ENCODE measurements at regions not wholly inside any gene's neighbourhood (a gene's known extent, or its start where the extent isn't known, plus 50 kb on each side); places are given as distances from the start of the nearest gene placed in this dataset.

- no peak for DNase-seq
- Histone ChIP-seq H3K36me3 (ENCODE audit: control insufficient read depth in 1 of 2, insufficient read depth in 2 of 2, low read length in 2 of 2) (no peaks in the 10 kb centered on the region), H3K4ac (ENCODE audit: low read depth, low read length) (no peak overlapping the region), H3K79me1 (ENCODE audit: low read length) (no peaks in the 10 kb centered on the region), H2BK120ac (ENCODE audit: insufficient read depth, low read length, poor library complexity) (no peak overlapping the region), H3K9me3 (ENCODE audit: insufficient read depth, low read depth, low read length) (no peaks in the 10 kb centered on the region), H2BK5ac (ENCODE audit: low read depth, low read length, poor library complexity) (no peak overlapping the region), H3K4me2 (ENCODE audit: low read length) (no peak overlapping the region), H3K27ac (ENCODE audit: low read depth, low read length) (no peak overlapping the region), H3K18ac (ENCODE audit: low read length) (no peak overlapping the region), H3K4me3 (ENCODE audit: low read depth, low read length) (no peak overlapping the region), H4K12ac (ENCODE audit: low read depth, low read length) (no peak overlapping the region), H2BK12ac (ENCODE audit: low read length) (no peak overlapping the region), H3K9ac (ENCODE audit: low read length) (no peak overlapping the region), H2AK5ac (ENCODE audit: low read length) (no peak overlapping the region), H3K14ac (ENCODE audit: low read length) (no peak overlapping the region), H4K8ac (ENCODE audit: low read depth, low read length) (no peak overlapping the region), H3K79me2 (ENCODE audit: control insufficient read depth, insufficient read depth, low read length, poor library complexity) (no peaks in the 10 kb centered on the region), H3K4me1 (ENCODE audit: control insufficient read depth in 1 of 2, insufficient read depth in 2 of 2, low read length in 2 of 2) (peaks cover 2% of the 10 kb centered on the region in 2 experiments), H3K23ac (ENCODE audit: low read length) (no peak overlapping the region), H3K27me3 (ENCODE audit: insufficient read depth, low read length) (no peaks in the 10 kb centered on the region), H2AFZ (ENCODE audit: insufficient read depth, low read length, poor library complexity) (no peak overlapping the region), H4K91ac (ENCODE audit: low read depth, low read length) (no peak overlapping the region)
- WGBS (ENCODE audit: extremely low coverage, insufficient coverage, insufficient read length), result no CpG with 5 or more reads among the region's 4 CpGs
Measured at GRCh38 chr18:24536326-24536725, 75.9 kb downstream of the HRH4 start.

- H4K8ac ChIP-seq (ENCODE audit: low read depth, low read length), result no peak overlapping the region
- peaks cover 2% of the 10 kb centered on the region in 2 experiments for H3K4me1 ChIP-seq (ENCODE audit: control insufficient read depth in 1 of 2, insufficient read depth in 2 of 2, low read length in 2 of 2)
- no peak overlapping the region for H2AK5ac ChIP-seq (ENCODE audit: low read length)
- H2BK12ac ChIP-seq (ENCODE audit: low read length), result no peak overlapping the region
- no peak overlapping the region for H3K4me3 ChIP-seq (ENCODE audit: low read depth, low read length)
- no peaks in the 10 kb centered on the region for H3K36me3 ChIP-seq (ENCODE audit: control insufficient read depth in 1 of 2, insufficient read depth in 2 of 2, low read length in 2 of 2)
- H3K79me1 ChIP-seq (ENCODE audit: low read length), result no peaks in the 10 kb centered on the region
- no peak overlapping the region for H3K14ac ChIP-seq (ENCODE audit: low read length)
- no peak overlapping the region for H3K4me2 ChIP-seq (ENCODE audit: low read length)
- no peak overlapping the region for H3K18ac ChIP-seq (ENCODE audit: low read length)
- H3K9ac ChIP-seq (ENCODE audit: low read length), result no peak overlapping the region
- DNase-seq, result no peak
- H2BK5ac ChIP-seq (ENCODE audit: low read depth, low read length, poor library complexity), result no peak overlapping the region
- H3K23ac ChIP-seq (ENCODE audit: low read length), result no peak overlapping the region
- no peak overlapping the region for H4K12ac ChIP-seq (ENCODE audit: low read depth, low read length)
- H3K79me2 ChIP-seq (ENCODE audit: control insufficient read depth, insufficient read depth, low read length, poor library complexity), result no peaks in the 10 kb centered on the region
- no peak overlapping the region for H3K27ac ChIP-seq (ENCODE audit: low read depth, low read length)
- H2AFZ ChIP-seq (ENCODE audit: insufficient read depth, low read length, poor library complexity), result no peak overlapping the region
- no CpG with 5 or more reads among the region's 1 CpG for WGBS (ENCODE audit: extremely low coverage, insufficient coverage, insufficient read length)
- H2BK120ac ChIP-seq (ENCODE audit: insufficient read depth, low read length, poor library complexity), result no peak overlapping the region
- no peaks in the 10 kb centered on the region for H3K9me3 ChIP-seq (ENCODE audit: insufficient read depth, low read depth, low read length)
- H3K4ac ChIP-seq (ENCODE audit: low read depth, low read length), result no peak overlapping the region
- H3K27me3 ChIP-seq (ENCODE audit: insufficient read depth, low read length), result no peaks in the 10 kb centered on the region
- no peak overlapping the region for H4K91ac ChIP-seq (ENCODE audit: low read depth, low read length)
Measured at GRCh38 chr18:24536834-24537233, 76.4 kb downstream of the HRH4 start.

GRCh38 chr18:24538414-24539264 lies 78.2 kb downstream of the HRH4 start:
- H4K12ac ChIP-seq (ENCODE audit: low read depth, low read length), result no peak overlapping the region
- no peaks in the 10 kb centered on the region for H3K36me3 ChIP-seq (ENCODE audit: control insufficient read depth in 1 of 2, insufficient read depth in 2 of 2, low read length in 2 of 2)
- H3K9ac ChIP-seq (ENCODE audit: low read length), result no peak overlapping the region
- H2BK5ac ChIP-seq (ENCODE audit: low read depth, low read length, poor library complexity), result no peak overlapping the region
- no peak overlapping the region for H3K23ac ChIP-seq (ENCODE audit: low read length)
- H2BK120ac ChIP-seq (ENCODE audit: insufficient read depth, low read length, poor library complexity), result no peak overlapping the region
- no peak overlapping the region for H3K14ac ChIP-seq (ENCODE audit: low read length)
- no peaks in the 10 kb centered on the region for H3K79me1 ChIP-seq (ENCODE audit: low read length)
- H3K18ac ChIP-seq (ENCODE audit: low read length), result no peak overlapping the region
- H2AFZ ChIP-seq (ENCODE audit: insufficient read depth, low read length, poor library complexity), result no peak overlapping the region
- H3K27ac ChIP-seq (ENCODE audit: low read depth, low read length), result no peak overlapping the region
- peaks cover 2% of the 10 kb centered on the region in 2 experiments for H3K4me1 ChIP-seq (ENCODE audit: control insufficient read depth in 1 of 2, insufficient read depth in 2 of 2, low read length in 2 of 2)
- no peaks in the 10 kb centered on the region for H3K27me3 ChIP-seq (ENCODE audit: insufficient read depth, low read length)
- peak in 1 of 2 donors; percentile 25 for DNase-seq
- H2AK5ac ChIP-seq (ENCODE audit: low read length), result no peak overlapping the region
- H3K4ac ChIP-seq (ENCODE audit: low read depth, low read length), result no peak overlapping the region
- no peak overlapping the region for H4K8ac ChIP-seq (ENCODE audit: low read depth, low read length)
- H3K4me3 ChIP-seq (ENCODE audit: low read depth, low read length), result no peak overlapping the region
- no CpG with 5 or more reads among the region's 5 CpGs for WGBS (ENCODE audit: extremely low coverage, insufficient coverage, insufficient read length)
- H4K91ac ChIP-seq (ENCODE audit: low read depth, low read length), result no peak overlapping the region
- no peak overlapping the region for H2BK12ac ChIP-seq (ENCODE audit: low read length)
- no peak overlapping the region for H3K4me2 ChIP-seq (ENCODE audit: low read length)
- no peaks in the 10 kb centered on the region for H3K79me2 ChIP-seq (ENCODE audit: control insufficient read depth, insufficient read depth, low read length, poor library complexity)
- H3K9me3 ChIP-seq (ENCODE audit: insufficient read depth, low read depth, low read length), result no peaks in the 10 kb centered on the region

- no peak overlapping the region for H2BK12ac ChIP-seq (ENCODE audit: low read length)
- H3K9me3 ChIP-seq (ENCODE audit: insufficient read depth, low read depth, low read length), result no peaks in the 10 kb centered on the region
- no peak overlapping the region for H4K8ac ChIP-seq (ENCODE audit: low read depth, low read length)
- no CpG with 5 or more reads among the region's 4 CpGs for WGBS (ENCODE audit: extremely low coverage, insufficient coverage, insufficient read length)
- no peak overlapping the region for H4K12ac ChIP-seq (ENCODE audit: low read depth, low read length)
- no peaks in the 10 kb centered on the region for H3K79me2 ChIP-seq (ENCODE audit: control insufficient read depth, insufficient read depth, low read length, poor library complexity)
- no peak overlapping the region for H3K4ac ChIP-seq (ENCODE audit: low read depth, low read length)
- no peak for DNase-seq
- no peak overlapping the region for H3K27ac ChIP-seq (ENCODE audit: low read depth, low read length)
- H3K18ac ChIP-seq (ENCODE audit: low read length), result no peak overlapping the region
- H3K36me3 ChIP-seq (ENCODE audit: control insufficient read depth in 1 of 2, insufficient read depth in 2 of 2, low read length in 2 of 2), result no peaks in the 10 kb centered on the region
- H3K27me3 ChIP-seq (ENCODE audit: insufficient read depth, low read length), result no peaks in the 10 kb centered on the region
- no peak overlapping the region for H3K9ac ChIP-seq (ENCODE audit: low read length)
- H2AK5ac ChIP-seq (ENCODE audit: low read length), result no peak overlapping the region
- no peak overlapping the region for H2AFZ ChIP-seq (ENCODE audit: insufficient read depth, low read length, poor library complexity)
- no peak overlapping the region for H3K14ac ChIP-seq (ENCODE audit: low read length)
- H3K4me2 ChIP-seq (ENCODE audit: low read length), result no peak overlapping the region
- peaks cover 2% of the 10 kb centered on the region in 2 experiments for H3K4me1 ChIP-seq (ENCODE audit: control insufficient read depth in 1 of 2, insufficient read depth in 2 of 2, low read length in 2 of 2)
- H3K79me1 ChIP-seq (ENCODE audit: low read length), result no peaks in the 10 kb centered on the region
- no peak overlapping the region for H3K23ac ChIP-seq (ENCODE audit: low read length)
- no peak overlapping the region for H2BK120ac ChIP-seq (ENCODE audit: insufficient read depth, low read length, poor library complexity)
- no peak overlapping the region for H3K4me3 ChIP-seq (ENCODE audit: low read depth, low read length)
- no peak overlapping the region for H4K91ac ChIP-seq (ENCODE audit: low read depth, low read length)
- no peak overlapping the region for H2BK5ac ChIP-seq (ENCODE audit: low read depth, low read length, poor library complexity)
Measured at GRCh38 chr18:24539866-24540617, 79.6 kb downstream of the HRH4 start.
